HEK293T (cell line): ENCODE measurements at regions not wholly inside any gene's neighbourhood (a gene's known extent, or its start where the extent isn't known, plus 50 kb on each side); places are given as distances from the start of the nearest gene placed in this dataset.

Experiments used
- ARNT ChIP-seq: fragments of 450-650 bp; IDR thresholded peaks from 2 replicates; pipeline ENCODE4 v1.6.1; 2017; ENCODE audit warnings: mild to moderate bottlenecking
- BHLHE40 ChIP-seq: fragments of 450-650 bp; IDR thresholded peaks from 2 replicates; pipeline ENCODE4 v1.6.1; 2016; ENCODE audit warnings: mild to moderate bottlenecking, moderate library complexity, borderline replicate concordance
- CTBP1 ChIP-seq: fragments of 450-650 bp; IDR thresholded peaks from 2 replicates; pipeline ENCODE4 v1.6.1; 2016; ENCODE audit warnings: borderline replicate concordance
- ELF4 ChIP-seq: fragments of 450-650 bp; IDR thresholded peaks from 2 replicates; pipeline ENCODE4 v1.6.1; 2017; ENCODE audit warnings: antibody characterized with exemption
- FOXA1 ChIP-seq: fragments of 450-650 bp; IDR thresholded peaks from 2 replicates; pipeline ENCODE4 v1.6.1; 2016; ENCODE audit warnings: mild to moderate bottlenecking
- FOXK2 ChIP-seq: fragments of 450-650 bp; IDR thresholded peaks from 2 replicates; pipeline ENCODE4 v1.6.1; 2016; ENCODE audit warnings: mild to moderate bottlenecking
- FOXM1 ChIP-seq: fragments of 450-650 bp; IDR thresholded peaks from 2 replicates; pipeline ENCODE4 v1.6.1; 2017; ENCODE audit warnings: mild to moderate bottlenecking, borderline replicate concordance
- HDGF ChIP-seq: fragments of 450-650 bp; IDR thresholded peaks from 2 replicates; pipeline ENCODE4 v1.6.1; 2017; ENCODE audit warnings: antibody characterized with exemption, borderline replicate concordance
- NFRKB ChIP-seq: fragments of 450-650 bp; IDR thresholded peaks from 2 replicates; pipeline ENCODE4 v1.6.1; 2016; ENCODE audit warnings: mild to moderate bottlenecking, moderate library complexity
- SP1 ChIP-seq: fragments of 450-650 bp; IDR thresholded peaks from 2 replicates; pipeline ENCODE4 v1.6.1; 2017
- SUZ12 ChIP-seq: fragments of 450-650 bp; IDR thresholded peaks from 2 replicates; pipeline ENCODE4 v1.6.1; 2016; ENCODE audit warnings: mild to moderate bottlenecking
- TARDBP ChIP-seq: fragments of 450-650 bp; IDR thresholded peaks from 2 replicates; pipeline ENCODE4 v1.6.1; 2016
- ZNF384 ChIP-seq: fragments of 450-650 bp; IDR thresholded peaks from 2 replicates; pipeline ENCODE4 v1.6.1; 2016
- TF ChIP-seq, protein P1 (sequence below): fragments of 450-650 bp; IDR thresholded peaks from 2 replicates; pipeline ENCODE4 v1.6.1; 2016

DNA sequence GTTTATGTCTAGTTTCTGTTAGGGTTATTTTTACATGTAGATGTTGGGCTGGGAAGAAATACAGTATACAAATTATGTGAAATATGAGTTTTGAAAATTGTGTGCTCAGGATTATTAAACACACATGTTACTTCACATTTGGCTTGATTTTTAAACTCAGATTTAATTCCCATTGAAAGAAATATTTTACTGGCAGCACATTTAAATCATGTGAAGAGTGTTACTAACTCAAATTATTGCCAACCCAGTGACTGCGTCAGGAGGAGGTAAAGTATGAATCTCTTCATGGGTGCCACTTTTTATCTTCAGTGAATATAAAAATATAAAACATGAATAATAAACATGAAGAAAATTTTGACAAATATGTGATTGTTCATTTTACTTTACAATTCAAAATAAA is 457.5 kb upstream of the CCDC179 start:
- TF ChIP-seq TARDBP (no peak), FOXK2 (no peak), ELF4 (no peak), FOXM1 (no peak), ZNF384 (no peak), SUZ12 (no peak), HDGF (no peak), SP1 (no peak), FOXA1 (no peak), BHLHE40 (no peak), NFRKB (no peak), CTBP1 (no peak), ARNT (no peak)
- TF ChIP-seq, protein P1, sequence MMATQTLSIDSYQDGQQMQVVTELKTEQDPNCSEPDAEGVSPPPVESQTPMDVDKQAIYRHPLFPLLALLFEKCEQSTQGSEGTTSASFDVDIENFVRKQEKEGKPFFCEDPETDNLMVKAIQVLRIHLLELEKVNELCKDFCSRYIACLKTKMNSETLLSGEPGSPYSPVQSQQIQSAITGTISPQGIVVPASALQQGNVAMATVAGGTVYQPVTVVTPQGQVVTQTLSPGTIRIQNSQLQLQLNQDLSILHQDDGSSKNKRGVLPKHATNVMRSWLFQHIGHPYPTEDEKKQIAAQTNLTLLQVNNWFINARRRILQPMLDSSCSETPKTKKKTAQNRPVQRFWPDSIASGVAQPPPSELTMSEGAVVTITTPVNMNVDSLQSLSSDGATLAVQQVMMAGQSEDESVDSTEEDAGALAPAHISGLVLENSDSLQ, result no peak
